Transverse colon (tissue), 4 donors: ENCODE measurements at regions not wholly inside any gene's neighbourhood (a gene's known extent, or its start where the extent isn't known, plus 50 kb on each side); places are given as distances from the start of the nearest gene placed in this dataset.

ENCODE experiments used
- CTCF ChIP-seq, 5 experiments: fragments of 200-600 bp in 3 of 5; fragments of 450-650 bp in 2 of 5; sonication (generic) in 3 of 5; IDR thresholded peaks; 1 replicate in 2 of 5; 2 replicates in 3 of 5; pipeline ENCODE4 v1.5.1; 2016 to 2017; ENCODE audit warnings: antibody characterized with exemption in 5 of 5, inconsistent platforms in 3 of 5, mild to moderate bottlenecking in 2 of 5, moderate library complexity in 1 of 5
- EP300 ChIP-seq: sonication (generic); formaldehyde crosslinking; IDR thresholded peaks from one replicate; pipeline ENCODE4 v1.6.1; 2017; ENCODE audit warnings: antibody characterized with exemption, low read depth
- POLR2A ChIP-seq: fragments of 450-650 bp; IDR thresholded peaks from one replicate; pipeline ENCODE4 v1.6.1; 2016; ENCODE audit warnings: antibody characterized with exemption, mild to moderate bottlenecking, moderate library complexity
- POLR2AphosphoS5 ChIP-seq, 3 donors: sonication (generic); formaldehyde crosslinking; IDR thresholded peaks; one replicate each; pipeline ENCODE4 v1.6.1; 2016; ENCODE audit warnings: antibody characterized with exemption in 3 of 3

- no peak for TF ChIP-seq CTCF (IDR thresholded peaks at IDR 0.05)
- TF ChIP-seq POLR2A, result no peak
- no peak for TF ChIP-seq EP300
- TF ChIP-seq POLR2AphosphoS5 (IDR thresholded peaks at IDR 0.05), result no peak
Measured at GRCh38 chr7:131652934-131653333, 96.5 kb upstream of the PODXL start.
